ENCODE measurements at regions not wholly inside any gene's neighbourhood (a gene's known extent, or its start where the extent isn't known, plus 50 kb on each side); places are given as distances from the start of the nearest gene placed in this dataset.
"Not testable (repeated sequence)": the region's sequence is repeated elsewhere in the genome, so short reads cannot be mapped to it uniquely, and the experiment has no call there.

- peaks cover 3% of the 10 kb centered on the region for H3K9me3 Mint-ChIP-seq
These were observed 552.5 kb downstream of the HTR1A start for GRCh38 chr5:63409737-63410136.

GRCh38 chr5:63408984-63409383 is 553.3 kb downstream of the HTR1A start:
- DNase-seq, result no peak
- no peak overlapping the region for H3K4me3 Mint-ChIP-seq
- H3K4me1 Mint-ChIP-seq, result no peaks in the 10 kb centered on the region
- H3K27ac Mint-ChIP-seq, result no peak overlapping the region
- CTCF ChIA-PET, result no interaction called here
- no peaks in the 10 kb centered on the region for H3K9me3 Mint-ChIP-seq
- no peaks in the 10 kb centered on the region for H3K36me3 Mint-ChIP-seq
- no peaks in the 10 kb centered on the region for H3K27me3 Mint-ChIP-seq

More at GRCh38 chr5:63409737-63410136, 552.5 kb downstream of the HTR1A start:
- Mint-ChIP-seq H3K36me3 (no peaks in the 10 kb centered on the region), H3K27ac (no peak overlapping the region), H3K4me3 (no peak overlapping the region), H3K4me1 (no peaks in the 10 kb centered on the region), H3K27me3 (no peaks in the 10 kb centered on the region)
- DNase-seq, result no peak
- CTCF ChIA-PET, result no interaction called here

GRCh38 chr5:63401436-63402046 is 560.7 kb downstream of the HTR1A start:
- Mint-ChIP-seq H3K36me3 (no peaks in the 10 kb centered on the region), H3K27me3 (no peaks in the 10 kb centered on the region), H3K4me3 (no peak overlapping the region), H3K27ac (no peak overlapping the region), H3K4me1 (no peaks in the 10 kb centered on the region), H3K9me3 (no peaks in the 10 kb centered on the region)
- DNase-seq, result peak; percentile 45
- CTCF ChIA-PET, result interaction anchor here (0.9 to 1.2 kb wide), 3 partner anchors 19 to 560 kb away, joined by 3 read pairs; partner anchors contain the start of gene HTR1A

- CTCF ChIA-PET, result interaction anchor here (0.8 kb wide), 1 partner anchor 565 kb away, joined by 3 read pairs; no protein-coding TSS in a partner anchor
- no peak overlapping the region for H3K4me3 Mint-ChIP-seq
- no peaks in the 10 kb centered on the region for H3K36me3 Mint-ChIP-seq
- no peaks in the 10 kb centered on the region for H3K9me3 Mint-ChIP-seq
- H3K27ac Mint-ChIP-seq, result no peak overlapping the region
- H3K27me3 Mint-ChIP-seq, result no peaks in the 10 kb centered on the region
- DNase-seq, result no peak
- no peaks in the 10 kb centered on the region for H3K4me1 Mint-ChIP-seq
These were observed 562.2 kb downstream of the HTR1A start for GRCh38 chr5:63400079-63400478.

- Mint-ChIP-seq H3K36me3 (no peaks in the 10 kb centered on the region), H3K27ac (no peak overlapping the region), H3K9me3 (no peaks in the 10 kb centered on the region), H3K4me3 (no peak overlapping the region), H3K27me3 (no peaks in the 10 kb centered on the region), H3K4me1 (no peaks in the 10 kb centered on the region)
- DNase-seq, result no peak
- CTCF ChIA-PET, result no interaction called here
These were observed 563.9 kb downstream of the HTR1A start for GRCh38 chr5:63398346-63398745.

- H3K36me3 Mint-ChIP-seq, result not testable (repeated sequence)
These were observed 574.1 kb downstream of the HTR1A start for GRCh38 chr5:63388188-63388587.

GRCh38 chr5:63375851-63376250 is 586.4 kb downstream of the HTR1A start:
- H3K4me1 Mint-ChIP-seq, result no peaks in the 10 kb centered on the region
- no peaks in the 10 kb centered on the region for H3K27me3 Mint-ChIP-seq
- CTCF ChIA-PET, result no interaction called here
- no peak for DNase-seq
- H3K9me3 Mint-ChIP-seq, result peaks cover 15% of the 10 kb centered on the region
- H3K36me3 Mint-ChIP-seq, result no peaks in the 10 kb centered on the region
- H3K27ac Mint-ChIP-seq, result no peak overlapping the region
- H3K4me3 Mint-ChIP-seq, result no peak overlapping the region

More at GRCh38 chr5:63388188-63388587, 574.1 kb downstream of the HTR1A start:
- H3K9me3 Mint-ChIP-seq, H3K4me1 Mint-ChIP-seq, H3K27ac Mint-ChIP-seq, H3K4me3 Mint-ChIP-seq, H3K27me3 Mint-ChIP-seq, CTCF ChIA-PET, DNase-seq: not testable (repeated sequence)

GRCh38 chr5:63374085-63374484 is 588.2 kb downstream of the HTR1A start:
- DNase-seq, result no peak
- CTCF ChIA-PET, result no interaction called here
- Mint-ChIP-seq H3K27me3 (no peaks in the 10 kb centered on the region), H3K27ac (no peak overlapping the region), H3K9me3 (peaks cover 10% of the 10 kb centered on the region), H3K36me3 (no peaks in the 10 kb centered on the region), H3K4me3 (no peak overlapping the region), H3K4me1 (no peaks in the 10 kb centered on the region)

- H3K9me3 Mint-ChIP-seq, result peaks cover 3% of the 10 kb centered on the region
- DNase-seq, result no peak
- H3K4me3 Mint-ChIP-seq, result no peak overlapping the region
- no peaks in the 10 kb centered on the region for H3K4me1 Mint-ChIP-seq
- H3K27me3 Mint-ChIP-seq, result no peaks in the 10 kb centered on the region
- no peak overlapping the region for H3K27ac Mint-ChIP-seq
- H3K36me3 Mint-ChIP-seq, result no peaks in the 10 kb centered on the region
- CTCF ChIA-PET, result no interaction called here
These were observed 611.1 kb downstream of the HTR1A start for GRCh38 chr5:63351164-63351563.

- Mint-ChIP-seq H3K27ac (no peak overlapping the region), H3K27me3 (no peaks in the 10 kb centered on the region), H3K36me3 (no peaks in the 10 kb centered on the region), H3K9me3 (peaks cover 8% of the 10 kb centered on the region), H3K4me1 (no peaks in the 10 kb centered on the region), H3K4me3 (no peak overlapping the region)
- DNase-seq, result no peak
- CTCF ChIA-PET, result no interaction called here
These were observed 615.8 kb downstream of the HTR1A start for GRCh38 chr5:63346451-63346850.

GRCh38 chr5:63341442-63341841 is 620.8 kb downstream of the HTR1A start:
- no peak for DNase-seq
- H3K27ac Mint-ChIP-seq, result no peak overlapping the region
- H3K4me1 Mint-ChIP-seq, result no peaks in the 10 kb centered on the region

GRCh38 chr5:63323926-63324325 is 638.3 kb downstream of the HTR1A start:
- Mint-ChIP-seq H3K27me3 (no peaks in the 10 kb centered on the region), H3K27ac (no peak overlapping the region), H3K36me3 (no peaks in the 10 kb centered on the region), H3K9me3 (peaks cover 4% of the 10 kb centered on the region), H3K4me1 (no peaks in the 10 kb centered on the region), H3K4me3 (no peak overlapping the region)
- DNase-seq, result no peak
- CTCF ChIA-PET, result no interaction called here

More at GRCh38 chr5:63341442-63341841, 620.8 kb downstream of the HTR1A start:
- Mint-ChIP-seq H3K36me3 (no peaks in the 10 kb centered on the region), H3K4me3 (no peak overlapping the region), H3K9me3 (peaks cover 7% of the 10 kb centered on the region), H3K27me3 (no peaks in the 10 kb centered on the region)
- CTCF ChIA-PET, result no interaction called here

GRCh38 chr5:63314551-63314950 is 647.7 kb downstream of the HTR1A start:
- Mint-ChIP-seq H3K27me3 (no peaks in the 10 kb centered on the region), H3K36me3 (no peaks in the 10 kb centered on the region), H3K27ac (no peak overlapping the region), H3K4me3 (no peak overlapping the region), H3K9me3 (no peaks in the 10 kb centered on the region), H3K4me1 (no peaks in the 10 kb centered on the region)
- CTCF ChIA-PET, result no interaction called here
- no peak for DNase-seq

- no peak overlapping the region for H3K4me3 Mint-ChIP-seq
- no peaks in the 10 kb centered on the region for H3K27me3 Mint-ChIP-seq
- no peak for DNase-seq
- H3K9me3 Mint-ChIP-seq, result no peaks in the 10 kb centered on the region
- CTCF ChIA-PET, result no interaction called here
- no peaks in the 10 kb centered on the region for H3K36me3 Mint-ChIP-seq
- no peak overlapping the region for H3K27ac Mint-ChIP-seq
- H3K4me1 Mint-ChIP-seq, result no peaks in the 10 kb centered on the region
These were observed 651.6 kb downstream of the HTR1A start for GRCh38 chr5:63310644-63311043.

- H3K27ac Mint-ChIP-seq, result no peak overlapping the region
- DNase-seq, result no peak
- no peaks in the 10 kb centered on the region for H3K27me3 Mint-ChIP-seq
- no peaks in the 10 kb centered on the region for H3K36me3 Mint-ChIP-seq
- no peak overlapping the region for H3K4me3 Mint-ChIP-seq
- H3K9me3 Mint-ChIP-seq, result peaks cover 5% of the 10 kb centered on the region
- CTCF ChIA-PET, result no interaction called here
- H3K4me1 Mint-ChIP-seq, result no peaks in the 10 kb centered on the region
These were observed 655.3 kb downstream of the HTR1A start for GRCh38 chr5:63306909-63307308.

GRCh38 chr5:63293317-63293716 is 668.9 kb downstream of the HTR1A start:
- CTCF ChIA-PET, result no interaction called here
- H3K4me1 Mint-ChIP-seq, result no peaks in the 10 kb centered on the region
- H3K27me3 Mint-ChIP-seq, result no peaks in the 10 kb centered on the region
- H3K27ac Mint-ChIP-seq, result no peak overlapping the region
- H3K4me3 Mint-ChIP-seq, result no peak overlapping the region
- peaks cover 2% of the 10 kb centered on the region for H3K9me3 Mint-ChIP-seq
- DNase-seq, result no peak
- H3K36me3 Mint-ChIP-seq, result no peaks in the 10 kb centered on the region
